ENCODE measurements at regions not wholly inside any gene's neighbourhood (a gene's known extent, or its start where the extent isn't known, plus 50 kb on each side); places are given as distances from the start of the nearest gene placed in this dataset.

DNA sequence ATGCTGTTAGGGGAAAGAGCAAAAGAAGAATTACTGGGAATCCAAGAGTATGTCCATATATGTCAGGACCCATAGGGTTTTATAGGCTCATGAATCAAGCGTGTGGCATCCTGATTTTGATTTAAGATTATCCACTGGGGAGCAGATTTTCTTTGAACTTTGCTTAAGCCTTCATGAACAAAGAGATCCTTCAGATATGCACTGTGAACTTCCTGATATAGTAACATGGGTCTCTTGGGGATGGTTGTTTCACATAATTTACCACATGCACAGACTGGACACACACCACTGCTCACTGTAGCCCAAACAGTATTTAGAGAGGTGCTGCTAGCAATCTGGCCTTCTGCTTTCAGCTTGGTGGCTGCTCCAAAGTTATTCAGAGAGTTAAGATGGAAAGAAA is 200.9 kb upstream of the ZPLD1 start:
- ChIA-PET POLR2A (interaction anchor here (0.6 to 1.0 kb wide), 2 partner anchors 247 to 297 kb away, joined by 3 read pairs; no protein-coding TSS in a partner anchor), CTCF (interaction anchor here (0.9 to 15.2 kb wide), 6 partner anchors 8 to 427 kb away, joined by 3 to 1057 read pairs (median 8); no protein-coding TSS in a partner anchor), SMC1A (ENCODE audit: uncharacterized antibody, unreplicated experiment) (interaction anchor here (0.7 to 3.0 kb wide), 6 partner anchors 9 to 420 kb away, joined by 3 to 18 read pairs (median 4); no protein-coding TSS in a partner anchor), RAD21 (ENCODE audit: unreplicated experiment) (interaction anchor here (0.6 to 2.2 kb wide), 4 partner anchors 9 to 419 kb away, joined by 3 to 9 read pairs (median 6); no protein-coding TSS in a partner anchor)
- no TSS peak for BruUV-seq (replicated peaks)
- Histone ChIP-seq H3K36me3 (ENCODE audit: control insufficient read depth in 2 of 2, insufficient read depth in 2 of 2, low read length in 1 of 2) (no peaks in the 10 kb centered on the region), H3K9me3 (replicated peaks; ENCODE audit: control insufficient read depth, insufficient read depth, low read length) (no peaks in the 10 kb centered on the region), H3K9ac (ENCODE audit: control insufficient read depth, insufficient read depth, low read length) (no peak overlapping the region), H3K4me3 (no peak overlapping the region), H3K27ac (ENCODE audit: control insufficient read depth, insufficient read depth) (no peak overlapping the region), H3K27me3 (replicated peaks in 1 of 2; ENCODE audit: control insufficient read depth in 2 of 2, insufficient read depth in 2 of 2, low read length in 1 of 2) (no peaks in the 10 kb centered on the region; a peak in 1 of 4 replicates), H3K4me2 (ENCODE audit: control insufficient read depth, insufficient read depth) (peak overlapping the region; percentile 15; the same call in 1 of the 2 replicates), H2AFZ (ENCODE audit: control insufficient read depth, low read depth, low read length) (no peak overlapping the region), H3K4me1 (ENCODE audit: control insufficient read depth, insufficient read depth, low read length) (peaks cover 9% of the 10 kb centered on the region; the same call in 1 of the 2 replicates), H3K79me2 (ENCODE audit: control insufficient read depth, insufficient read depth, low read length) (no peaks in the 10 kb centered on the region), H4K20me1 (ENCODE audit: control insufficient read depth, insufficient read depth) (no peaks in the 10 kb centered on the region)
- intact Hi-C loops (cut with micrococcal nuclease; ENCODE audit: unreplicated experiment) (no loop called here), in situ Hi-C loops (cut with MboI) (no loop called here)
- peak; percentile 69 for DNase-seq (ENCODE audit: low read depth, low spot score)
- WGBS (ENCODE audit: insufficient coverage, insufficient replicate concordance, low lambda C conversion rate, missing lambda C conversion rate): 0% methylated on average over 1 of the region's 1 CpG
- peak; percentile 95 for ATAC-seq
- peak; percentile 41 for FAIRE-seq
- TF ChIP-seq NFYA (IDR thresholded peaks at IDR 0.05; ENCODE audit: borderline replicate concordance, low read depth, low read length) (no peak), MEF2A (IDR thresholded peaks at IDR 0.05; ENCODE audit: insufficient read depth, low read depth, low read length) (peak; percentile 90), SMARCA5 (IDR thresholded peaks at IDR 0.05) (no peak), MTA3 (IDR thresholded peaks at IDR 0.05; ENCODE audit: borderline replicate concordance, low read length) (peak; percentile 64; the same call in 1 of the 2 replicates), HDAC2 (IDR thresholded peaks at IDR 0.05) (no peak), NR2C1 (IDR thresholded peaks at IDR 0.05) (no peak), STAT1 (conservative IDR thresholded peaks at IDR 0.05) (no peak), CHD1 (IDR thresholded peaks at IDR 0.05; ENCODE audit: low read depth, low read length) (no peak), POLR2AphosphoS2 (IDR thresholded peaks at IDR 0.05; ENCODE audit: low read depth, low read length) (no peak), CREB1 (IDR thresholded peaks at IDR 0.05; ENCODE audit: low read depth) (no peak), JUNB (IDR thresholded peaks at IDR 0.05) (no peak), KAT2A (conservative IDR thresholded peaks at IDR 0.05; ENCODE audit: control insufficient read depth, low read depth, low read length) (no peak), TARDBP (IDR thresholded peaks at IDR 0.05; ENCODE audit: borderline replicate concordance) (no peak)
- TF ChIP-seq, protein P1, sequence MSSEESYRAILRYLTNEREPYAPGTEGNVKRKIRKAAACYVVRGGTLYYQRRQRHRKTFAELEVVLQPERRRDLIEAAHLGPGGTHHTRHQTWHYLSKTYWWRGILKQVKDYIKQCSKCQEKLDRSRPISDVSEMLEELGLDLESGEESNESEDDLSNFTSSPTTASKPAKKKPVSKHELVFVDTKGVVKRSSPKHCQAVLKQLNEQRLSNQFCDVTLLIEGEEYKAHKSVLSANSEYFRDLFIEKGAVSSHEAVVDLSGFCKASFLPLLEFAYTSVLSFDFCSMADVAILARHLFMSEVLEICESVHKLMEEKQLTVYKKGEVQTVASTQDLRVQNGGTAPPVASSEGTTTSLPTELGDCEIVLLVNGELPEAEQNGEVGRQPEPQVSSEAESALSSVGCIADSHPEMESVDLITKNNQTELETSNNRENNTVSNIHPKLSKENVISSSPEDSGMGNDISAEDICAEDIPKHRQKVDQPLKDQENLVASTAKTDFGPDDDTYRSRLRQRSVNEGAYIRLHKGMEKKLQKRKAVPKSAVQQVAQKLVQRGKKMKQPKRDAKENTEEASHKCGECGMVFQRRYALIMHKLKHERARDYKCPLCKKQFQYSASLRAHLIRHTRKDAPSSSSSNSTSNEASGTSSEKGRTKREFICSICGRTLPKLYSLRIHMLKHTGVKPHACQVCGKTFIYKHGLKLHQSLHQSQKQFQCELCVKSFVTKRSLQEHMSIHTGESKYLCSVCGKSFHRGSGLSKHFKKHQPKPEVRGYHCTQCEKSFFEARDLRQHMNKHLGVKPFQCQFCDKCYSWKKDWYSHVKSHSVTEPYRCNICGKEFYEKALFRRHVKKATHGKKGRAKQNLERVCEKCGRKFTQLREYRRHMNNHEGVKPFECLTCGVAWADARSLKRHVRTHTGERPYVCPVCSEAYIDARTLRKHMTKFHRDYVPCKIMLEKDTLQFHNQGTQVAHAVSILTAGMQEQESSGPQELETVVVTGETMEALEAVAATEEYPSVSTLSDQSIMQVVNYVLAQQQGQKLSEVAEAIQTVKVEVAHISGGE (CRISPR knock-in tag; IDR thresholded peaks at IDR 0.05): no peak
- TF ChIP-seq, protein P2, sequence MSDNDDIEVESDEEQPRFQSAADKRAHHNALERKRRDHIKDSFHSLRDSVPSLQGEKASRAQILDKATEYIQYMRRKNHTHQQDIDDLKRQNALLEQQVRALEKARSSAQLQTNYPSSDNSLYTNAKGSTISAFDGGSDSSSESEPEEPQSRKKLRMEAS (IDR thresholded peaks at IDR 0.05; ENCODE audit: low read depth, low read length): no peak
- TF ChIP-seq, protein P3, sequence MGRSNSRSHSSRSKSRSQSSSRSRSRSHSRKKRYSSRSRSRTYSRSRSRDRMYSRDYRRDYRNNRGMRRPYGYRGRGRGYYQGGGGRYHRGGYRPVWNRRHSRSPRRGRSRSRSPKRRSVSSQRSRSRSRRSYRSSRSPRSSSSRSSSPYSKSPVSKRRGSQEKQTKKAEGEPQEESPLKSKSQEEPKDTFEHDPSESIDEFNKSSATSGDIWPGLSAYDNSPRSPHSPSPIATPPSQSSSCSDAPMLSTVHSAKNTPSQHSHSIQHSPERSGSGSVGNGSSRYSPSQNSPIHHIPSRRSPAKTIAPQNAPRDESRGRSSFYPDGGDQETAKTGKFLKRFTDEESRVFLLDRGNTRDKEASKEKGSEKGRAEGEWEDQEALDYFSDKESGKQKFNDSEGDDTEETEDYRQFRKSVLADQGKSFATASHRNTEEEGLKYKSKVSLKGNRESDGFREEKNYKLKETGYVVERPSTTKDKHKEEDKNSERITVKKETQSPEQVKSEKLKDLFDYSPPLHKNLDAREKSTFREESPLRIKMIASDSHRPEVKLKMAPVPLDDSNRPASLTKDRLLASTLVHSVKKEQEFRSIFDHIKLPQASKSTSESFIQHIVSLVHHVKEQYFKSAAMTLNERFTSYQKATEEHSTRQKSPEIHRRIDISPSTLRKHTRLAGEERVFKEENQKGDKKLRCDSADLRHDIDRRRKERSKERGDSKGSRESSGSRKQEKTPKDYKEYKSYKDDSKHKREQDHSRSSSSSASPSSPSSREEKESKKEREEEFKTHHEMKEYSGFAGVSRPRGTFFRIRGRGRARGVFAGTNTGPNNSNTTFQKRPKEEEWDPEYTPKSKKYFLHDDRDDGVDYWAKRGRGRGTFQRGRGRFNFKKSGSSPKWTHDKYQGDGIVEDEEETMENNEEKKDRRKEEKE (IDR thresholded peaks at IDR 0.05): no peak
- TF ChIP-seq, protein P4, sequence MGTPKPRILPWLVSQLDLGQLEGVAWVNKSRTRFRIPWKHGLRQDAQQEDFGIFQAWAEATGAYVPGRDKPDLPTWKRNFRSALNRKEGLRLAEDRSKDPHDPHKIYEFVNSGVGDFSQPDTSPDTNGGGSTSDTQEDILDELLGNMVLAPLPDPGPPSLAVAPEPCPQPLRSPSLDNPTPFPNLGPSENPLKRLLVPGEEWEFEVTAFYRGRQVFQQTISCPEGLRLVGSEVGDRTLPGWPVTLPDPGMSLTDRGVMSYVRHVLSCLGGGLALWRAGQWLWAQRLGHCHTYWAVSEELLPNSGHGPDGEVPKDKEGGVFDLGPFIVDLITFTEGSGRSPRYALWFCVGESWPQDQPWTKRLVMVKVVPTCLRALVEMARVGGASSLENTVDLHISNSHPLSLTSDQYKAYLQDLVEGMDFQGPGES (IDR thresholded peaks at IDR 0.05): no peak
